Natural killer cell (primary cell): ENCODE measurements at regions not wholly inside any gene's neighbourhood (a gene's known extent, or its start where the extent isn't known, plus 50 kb on each side); places are given as distances from the start of the nearest gene placed in this dataset.

Experiments
- ATAC-seq, 3 donors: fragments of 150-1000 bp in 2 of 3; fragments of 200-7000 bp in 1 of 3; cut with Tn5 transposase; 1 replicate in 1 of 3; 2 replicates in 2 of 3; pipeline ENCODE4 v1.10.0; 2021; ENCODE audit warnings: mild to moderate bottlenecking in 2 of 3, moderate library complexity in 2 of 3
- DNase-seq, 2 donors: peaks; one replicate each; pipeline versions ENCODE4 v3.0.0 to v3.0.0-alpha.2; 2013 to 2021; ENCODE audit warnings: mixed read lengths in 1 of 2
- H3K27ac ChIP-seq: one replicate; pipeline ENCODE4 v1.5.1; 2013; ENCODE audit warnings: mild to moderate bottlenecking, low read length
- H3K27me3 ChIP-seq: one replicate; pipeline ENCODE4 v1.6.1; 2013; ENCODE audit warnings: low read length; ENCODE audit not compliant: control insufficient read depth, insufficient read depth
- H3K36me3 ChIP-seq: one replicate; pipeline ENCODE4 v1.6.1; 2013; ENCODE audit warnings: low read length; ENCODE audit not compliant: control insufficient read depth, insufficient read depth
- H3K4me1 ChIP-seq: one replicate; pipeline ENCODE4 v1.6.1; 2013; ENCODE audit warnings: low read length; ENCODE audit not compliant: control insufficient read depth, insufficient read depth
- H3K4me3 ChIP-seq: one replicate; pipeline ENCODE4 v1.5.1; 2013; ENCODE audit warnings: low read length
- H3K9me3 ChIP-seq: one replicate; pipeline ENCODE4 v1.6.1; 2013; ENCODE audit warnings: low read length; ENCODE audit not compliant: control insufficient read depth, insufficient read depth
- H3K27ac Mint-ChIP-seq, 2 donors: one replicate each; pipeline ENCODE4 v1.8.0; 2022; ENCODE audit warnings: mild to moderate bottlenecking in 2 of 2, mixed read lengths in 2 of 2, moderate library complexity in 1 of 2
- H3K27me3 Mint-ChIP-seq, 2 donors: one replicate each; pipeline ENCODE4 v1.8.0; 2022; ENCODE audit warnings: low read depth in 2 of 2, mixed read lengths in 2 of 2
- H3K36me3 Mint-ChIP-seq: one replicate; pipeline ENCODE4 v1.8.0; 2022; ENCODE audit warnings: mixed read lengths
- H3K4me1 Mint-ChIP-seq, 2 donors: one replicate each; pipeline ENCODE4 v1.8.0; 2022; ENCODE audit warnings: mixed read lengths in 2 of 2
- H3K4me3 Mint-ChIP-seq: one replicate; pipeline ENCODE4 v1.8.0; 2022; ENCODE audit warnings: mild to moderate bottlenecking, moderate library complexity, mixed read lengths
- H3K9me3 Mint-ChIP-seq, 2 donors: one replicate each; pipeline ENCODE4 v1.8.0; 2022; ENCODE audit warnings: mixed read lengths in 2 of 2
- WGBS: methylation state at CpG from one replicate; pipeline ENCODE4 v1.1.7; 2013; ENCODE audit warnings: missing lambda C conversion rate; ENCODE audit not compliant: insufficient coverage; 5-methylcytosine and 5-hydroxymethylcytosine counted together
- intact Hi-C: fragments of 100-400 bp; cut with micrococcal nuclease; formaldehyde crosslinking; loops from one replicate; pipeline ENCODE4 v1.14.2; 2022
- TF ChIP-seq, protein P1 (sequence below): fragments of 200-600 bp; IDR thresholded peaks from one replicate; pipeline ENCODE4 v1.8.0; 2022; ENCODE audit warnings: antibody characterized with exemption

DNA sequence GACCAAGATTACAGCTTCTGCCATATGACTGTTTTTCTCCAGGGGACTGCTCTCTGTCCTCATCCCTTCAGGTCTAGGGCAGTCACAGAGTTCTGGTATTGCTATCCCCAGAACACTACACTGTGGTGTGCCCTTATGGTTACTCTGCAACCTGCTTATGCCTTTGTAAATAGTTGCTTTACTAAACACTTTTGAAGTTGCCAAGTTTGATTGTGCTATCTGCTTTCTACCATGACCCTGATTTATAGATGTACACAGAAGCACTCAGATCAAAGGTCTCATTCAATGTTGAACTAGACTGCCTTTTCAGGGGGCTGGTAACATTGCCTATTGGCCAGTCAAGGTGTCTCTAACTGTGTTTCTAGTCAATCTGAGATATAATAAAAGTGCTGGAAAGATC lies 794.7 kb downstream of the DHX35 start:
- Histone ChIP-seq H3K27ac (no peak overlapping the region), H3K36me3 (no peaks in the 10 kb centered on the region), H3K9me3 (no peaks in the 10 kb centered on the region), H3K4me1 (no peaks in the 10 kb centered on the region), H3K4me3 (no peak overlapping the region), H3K27me3 (no peaks in the 10 kb centered on the region)
- Mint-ChIP-seq H3K9me3 (peaks cover 2 to 7% of the 10 kb centered on the region in 2 donors), H3K4me3 (no peak overlapping the region), H3K36me3 (peaks cover under 1% of the 10 kb centered on the region), H3K4me1 (no peaks in the 10 kb centered on the region), H3K27me3 (no peaks in the 10 kb centered on the region), H3K27ac (no peak overlapping the region)
- intact Hi-C loops = no loop called here
- DNase-seq (no peak), ATAC-seq (no peak)
- TF ChIP-seq, protein P1, sequence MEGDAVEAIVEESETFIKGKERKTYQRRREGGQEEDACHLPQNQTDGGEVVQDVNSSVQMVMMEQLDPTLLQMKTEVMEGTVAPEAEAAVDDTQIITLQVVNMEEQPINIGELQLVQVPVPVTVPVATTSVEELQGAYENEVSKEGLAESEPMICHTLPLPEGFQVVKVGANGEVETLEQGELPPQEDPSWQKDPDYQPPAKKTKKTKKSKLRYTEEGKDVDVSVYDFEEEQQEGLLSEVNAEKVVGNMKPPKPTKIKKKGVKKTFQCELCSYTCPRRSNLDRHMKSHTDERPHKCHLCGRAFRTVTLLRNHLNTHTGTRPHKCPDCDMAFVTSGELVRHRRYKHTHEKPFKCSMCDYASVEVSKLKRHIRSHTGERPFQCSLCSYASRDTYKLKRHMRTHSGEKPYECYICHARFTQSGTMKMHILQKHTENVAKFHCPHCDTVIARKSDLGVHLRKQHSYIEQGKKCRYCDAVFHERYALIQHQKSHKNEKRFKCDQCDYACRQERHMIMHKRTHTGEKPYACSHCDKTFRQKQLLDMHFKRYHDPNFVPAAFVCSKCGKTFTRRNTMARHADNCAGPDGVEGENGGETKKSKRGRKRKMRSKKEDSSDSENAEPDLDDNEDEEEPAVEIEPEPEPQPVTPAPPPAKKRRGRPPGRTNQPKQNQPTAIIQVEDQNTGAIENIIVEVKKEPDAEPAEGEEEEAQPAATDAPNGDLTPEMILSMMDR = no peak

DNA sequence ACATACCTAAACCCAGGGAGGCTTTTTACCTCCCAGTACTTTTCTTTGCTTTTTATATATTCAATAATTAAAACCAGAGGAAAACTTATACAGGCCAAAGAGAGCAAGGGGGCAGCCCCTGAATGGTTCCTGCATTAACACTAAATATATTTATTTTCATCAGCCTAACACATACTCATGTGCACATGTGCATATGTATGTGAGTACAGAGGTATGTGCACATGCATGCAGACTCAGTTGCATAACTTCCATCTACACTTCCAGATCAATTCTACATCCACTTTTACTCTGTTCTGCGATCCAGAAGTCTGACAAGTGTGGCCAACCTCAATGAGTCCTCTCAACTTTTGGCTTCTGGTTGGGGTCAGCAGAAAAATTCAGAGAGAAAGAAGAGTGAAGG lies 794.2 kb downstream of the DHX35 start:
- 71% methylated on average over 1 of the region's 1 CpG for WGBS
- H3K4me1 Mint-ChIP-seq = no peaks in the 10 kb centered on the region

DNA sequence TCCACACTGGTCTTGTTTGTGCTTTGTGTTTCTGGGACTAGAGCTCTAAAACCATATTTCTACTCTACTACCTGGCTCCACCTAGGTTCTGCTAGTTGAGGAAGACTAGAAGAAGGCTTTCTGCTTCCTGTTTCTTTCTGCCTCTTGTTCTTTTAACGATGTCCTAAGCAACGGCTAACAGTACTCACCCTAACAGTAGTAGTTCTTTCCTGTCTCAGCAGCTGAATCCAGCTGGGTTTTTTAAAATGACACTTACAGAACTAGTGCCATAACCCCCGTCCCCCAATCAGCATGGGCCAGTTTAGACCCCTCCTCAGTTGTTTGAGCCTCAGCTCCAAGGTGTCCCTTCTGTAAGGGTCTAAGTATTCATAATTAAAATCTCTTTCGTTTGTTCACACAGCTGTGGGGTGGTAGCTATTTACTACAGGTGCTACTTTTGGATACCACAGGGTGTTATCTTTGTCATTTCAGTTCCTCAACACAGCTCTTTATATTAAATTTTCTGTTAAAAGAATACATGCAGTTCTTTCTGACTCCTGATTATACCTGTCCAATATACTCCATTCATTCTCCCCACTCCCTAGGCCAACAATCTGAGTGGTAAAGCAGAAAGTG lies 790.2 kb downstream of the DHX35 start:
- H3K4me1 ChIP-seq = no peaks in the 10 kb centered on the region
- TF ChIP-seq, protein P1 = no peak
- WGBS = 35% methylated on average over 3 of the region's 4 CpGs

More for the DNA sequence above, 794.2 kb downstream of the DHX35 start:
- ATAC-seq = no peak
- Mint-ChIP-seq H3K27me3 (no peaks in the 10 kb centered on the region), H3K4me3 (no peak overlapping the region), H3K27ac (no peak overlapping the region), H3K36me3 (peaks cover 5% of the 10 kb centered on the region), H3K9me3 (peaks cover 1 to 10% of the 10 kb centered on the region in 2 donors)
- no peaks in the 10 kb centered on the region for H3K27me3 ChIP-seq
- intact Hi-C loops = no loop called here
- H3K4me1 ChIP-seq = no peaks in the 10 kb centered on the region
- no peaks in the 10 kb centered on the region for H3K9me3 ChIP-seq
- H3K4me3 ChIP-seq = no peak overlapping the region
- H3K27ac ChIP-seq = no peak overlapping the region
- TF ChIP-seq, protein P1 = no peak
- DNase-seq = no peak
- no peaks in the 10 kb centered on the region for H3K36me3 ChIP-seq

DNA sequence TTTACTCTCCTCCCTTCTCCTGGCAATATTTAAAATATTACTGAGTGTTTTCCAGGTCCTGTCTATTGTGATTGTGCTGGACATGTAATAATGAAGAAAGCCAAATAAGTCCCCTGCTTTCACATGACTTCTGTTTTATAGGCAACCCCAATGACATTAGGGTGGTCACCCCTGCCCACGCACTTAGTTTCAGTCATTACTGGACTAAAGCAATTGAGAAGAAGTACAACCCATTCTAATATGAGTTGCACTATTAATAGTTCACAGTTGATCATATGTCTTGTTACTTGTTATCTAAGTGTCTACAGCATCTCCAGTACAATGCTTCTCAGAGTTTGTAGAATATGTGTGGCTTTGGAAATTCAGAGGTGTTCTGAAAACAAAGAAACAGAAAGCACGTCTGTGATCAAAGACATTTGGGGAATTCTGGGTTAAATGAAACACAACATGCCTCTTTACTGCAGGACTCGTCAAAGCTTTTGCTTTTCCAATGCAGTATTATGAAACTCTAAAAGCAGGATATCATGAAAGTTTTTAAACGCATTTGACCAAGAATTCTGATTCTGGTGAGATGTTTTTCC lies 789.5 kb downstream of the DHX35 start:
- Mint-ChIP-seq H3K9me3 (peaks cover 2 to 20% of the 10 kb centered on the region in 2 donors), H3K27me3 (no peaks in the 10 kb centered on the region), H3K27ac (no peak overlapping the region), H3K4me3 (no peak overlapping the region), H3K4me1 (no peaks in the 10 kb centered on the region), H3K36me3 (peaks cover 18% of the 10 kb centered on the region)
- Histone ChIP-seq H3K9me3 (peaks cover 3% of the 10 kb centered on the region), H3K27me3 (no peaks in the 10 kb centered on the region), H3K4me1 (no peaks in the 10 kb centered on the region), H3K36me3 (no peaks in the 10 kb centered on the region), H3K27ac (no peak overlapping the region), H3K4me3 (no peak overlapping the region)
- intact Hi-C loops = no loop called here
- TF ChIP-seq, protein P1 = no peak
- no peak for DNase-seq
- no peak for ATAC-seq
- 89% methylated on average over 3 of the region's 4 CpGs for WGBS

More for the DNA sequence above, 790.2 kb downstream of the DHX35 start:
- DNase-seq = no peak
- intact Hi-C loops = no loop called here
- H3K27ac ChIP-seq = no peak overlapping the region
- no peaks in the 10 kb centered on the region for H3K27me3 ChIP-seq
- no peaks in the 10 kb centered on the region for H3K4me1 Mint-ChIP-seq
- ATAC-seq = no peak
- H3K9me3 ChIP-seq = peaks cover 3% of the 10 kb centered on the region
- no peak overlapping the region for H3K4me3 Mint-ChIP-seq
- peaks cover 18% of the 10 kb centered on the region for H3K36me3 Mint-ChIP-seq
- no peaks in the 10 kb centered on the region for H3K36me3 ChIP-seq
- no peak overlapping the region for H3K4me3 ChIP-seq
- H3K27ac Mint-ChIP-seq = no peak overlapping the region
- peaks cover 2 to 22% of the 10 kb centered on the region in 2 donors for H3K9me3 Mint-ChIP-seq
- no peaks in the 10 kb centered on the region for H3K27me3 Mint-ChIP-seq
